Mononuclear cell (primary cell): ENCODE measurements at regions not wholly inside any gene's neighbourhood (a gene's known extent, or its start where the extent isn't known, plus 50 kb on each side); places are given as distances from the start of the nearest gene placed in this dataset.
"Not testable (repeated sequence)": the region's sequence is repeated elsewhere in the genome, so short reads cannot be mapped to it uniquely, and the experiment has no call there.

Experiments used
- H3K27me3 ChIP-seq: 2 replicates; pipeline ENCODE4 v1.6.0; 2011; ENCODE audit warnings: low read length, control low read depth; ENCODE audit not compliant: insufficient read depth
- H3K4me1 ChIP-seq: 2 replicates; pipeline ENCODE4 v1.5.1; 2011; ENCODE audit warnings: mild to moderate bottlenecking, low read length, control low read depth; ENCODE audit not compliant: insufficient read depth
- H3K4me3 ChIP-seq: 2 replicates; pipeline ENCODE4 v1.5.1; 2011; ENCODE audit warnings: mild to moderate bottlenecking, low read length, moderate library complexity
- H3K9me3 ChIP-seq: 2 replicates; pipeline ENCODE4 v1.5.1; 2011; ENCODE audit warnings: low read depth, mild to moderate bottlenecking, control low read depth, low read length

GRCh38 chrX:40788698-40789097 lies 53.4 kb upstream of the MED14 start:
- not testable (repeated sequence) for H3K27me3 ChIP-seq, H3K4me3 ChIP-seq, H3K4me1 ChIP-seq, H3K9me3 ChIP-seq

DNA sequence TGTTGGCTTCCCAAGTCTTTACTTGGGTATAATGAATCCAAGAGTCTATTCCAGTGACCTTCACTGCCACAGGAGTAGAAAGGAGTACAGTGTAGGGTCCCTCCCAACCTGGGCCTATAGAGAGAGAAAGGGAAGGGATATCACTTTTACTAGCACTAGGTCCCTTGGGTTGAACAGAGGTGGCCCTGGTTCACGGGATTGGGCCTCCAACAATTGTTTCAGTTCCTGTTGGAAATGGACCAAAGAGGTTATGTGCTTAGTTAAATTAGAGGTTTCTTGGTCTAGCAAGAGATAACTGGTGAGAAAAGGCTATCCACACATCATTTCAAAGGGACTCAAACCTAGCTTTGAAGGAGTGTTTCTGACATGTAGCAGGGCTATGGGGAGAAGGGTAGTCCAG lies 57.1 kb upstream of the MED14 start:
- no peaks in the 10 kb centered on the region for H3K27me3 ChIP-seq
- H3K4me3 ChIP-seq, result no peak overlapping the region
- no peaks in the 10 kb centered on the region for H3K4me1 ChIP-seq
- no peaks in the 10 kb centered on the region for H3K9me3 ChIP-seq

GRCh38 chrX:40794829-40795130 lies 59.4 kb upstream of the MED14 start:
- not testable (repeated sequence) for H3K27me3 ChIP-seq, H3K4me3 ChIP-seq, H3K4me1 ChIP-seq, H3K9me3 ChIP-seq

DNA sequence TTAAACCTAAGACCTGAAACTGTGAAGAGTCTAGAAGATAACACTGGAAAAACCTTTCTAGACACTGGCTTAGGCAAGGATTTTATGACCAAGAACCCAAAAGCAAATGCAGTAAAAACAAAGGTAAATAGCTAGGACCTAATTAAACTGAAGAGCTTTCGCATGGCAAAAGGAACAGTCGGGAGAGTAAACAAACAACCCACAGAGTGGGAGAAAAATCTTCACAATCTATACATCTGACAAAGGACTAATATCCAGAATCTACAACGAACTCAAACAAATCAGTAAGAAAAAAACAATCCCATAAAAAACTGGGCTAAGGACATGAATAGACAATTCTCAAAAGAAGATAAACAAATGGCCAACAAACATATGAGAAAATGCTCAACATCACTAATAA lies 64.4 kb upstream of the MED14 start:
- not testable (repeated sequence) for H3K4me3 ChIP-seq, H3K27me3 ChIP-seq, H3K4me1 ChIP-seq, H3K9me3 ChIP-seq

DNA sequence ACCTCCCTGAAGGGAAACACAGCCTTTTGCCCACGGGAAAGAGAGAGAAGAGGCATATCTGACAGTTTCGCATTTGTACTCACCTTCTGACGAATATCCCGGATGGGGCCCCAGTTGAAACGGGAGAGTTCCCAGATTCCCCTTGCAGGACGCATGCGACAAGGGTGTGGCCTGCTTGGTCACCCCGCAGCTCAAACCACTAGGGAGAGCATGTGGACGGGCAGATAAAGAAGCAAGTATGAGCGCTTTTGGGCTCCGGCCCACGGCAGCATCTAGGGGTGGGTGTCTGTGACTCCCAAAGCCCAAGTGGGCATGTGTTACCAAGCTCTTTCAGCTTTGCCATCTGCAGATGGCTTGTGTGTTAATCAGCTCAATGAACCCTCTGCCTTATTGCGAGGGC lies 70.1 kb upstream of the MED14 start:
- H3K4me3 ChIP-seq, result no peak overlapping the region
- H3K9me3 ChIP-seq, result no peaks in the 10 kb centered on the region
- no peaks in the 10 kb centered on the region for H3K27me3 ChIP-seq
- no peaks in the 10 kb centered on the region for H3K4me1 ChIP-seq

DNA sequence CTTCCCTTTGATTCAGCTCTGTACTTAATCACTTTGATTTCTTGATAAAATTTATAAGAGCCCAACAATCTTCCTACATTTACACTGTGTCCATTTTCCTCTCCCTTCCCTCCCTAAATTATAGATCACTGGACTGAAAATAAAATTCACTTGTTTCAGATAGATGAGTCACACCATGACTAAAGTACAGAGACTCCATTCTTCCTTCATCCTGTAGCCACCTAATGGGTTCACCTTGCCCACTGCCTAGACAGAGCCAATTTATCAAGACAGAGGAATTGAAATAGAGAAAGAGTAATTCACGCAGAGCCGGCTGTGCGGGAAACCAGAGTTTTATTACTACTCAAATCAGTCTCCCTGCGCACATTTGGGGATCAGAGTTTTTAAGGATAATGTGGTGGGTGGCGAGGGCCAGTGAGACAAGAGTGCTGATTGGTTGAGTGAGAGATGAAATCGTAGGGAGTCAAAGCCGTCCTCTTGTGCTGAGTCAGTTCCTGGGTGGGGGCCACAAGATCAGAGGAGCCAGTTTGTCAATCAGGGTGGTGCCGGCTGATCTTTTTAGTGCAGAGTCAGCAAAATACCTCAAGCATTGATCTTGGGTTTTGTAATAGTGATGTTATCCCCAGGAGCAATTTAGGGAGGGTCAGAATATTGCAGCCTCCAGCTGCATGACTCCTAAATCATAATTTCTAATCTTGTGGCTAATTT lies 71.3 kb upstream of the MED14 start:
- no peaks in the 10 kb centered on the region for H3K9me3 ChIP-seq
- no peaks in the 10 kb centered on the region for H3K27me3 ChIP-seq
- H3K4me1 ChIP-seq, result no peaks in the 10 kb centered on the region
- no peak overlapping the region for H3K4me3 ChIP-seq

GRCh38 chrX:40807384-40807783 lies 72.0 kb upstream of the MED14 start:
- H3K4me1 ChIP-seq, result no peaks in the 10 kb centered on the region
- no peaks in the 10 kb centered on the region for H3K27me3 ChIP-seq
- no peaks in the 10 kb centered on the region for H3K9me3 ChIP-seq
- no peak overlapping the region for H3K4me3 ChIP-seq

- Histone ChIP-seq H3K4me3 (no peak overlapping the region), H3K4me1 (no peaks in the 10 kb centered on the region), H3K27me3 (no peaks in the 10 kb centered on the region), H3K9me3 (no peaks in the 10 kb centered on the region)
Measured at GRCh38 chrX:40808203-40808602, 72.9 kb upstream of the MED14 start.

- H3K27me3 ChIP-seq, result no peaks in the 10 kb centered on the region
- H3K9me3 ChIP-seq, result no peaks in the 10 kb centered on the region
- no peak overlapping the region for H3K4me3 ChIP-seq
- no peaks in the 10 kb centered on the region for H3K4me1 ChIP-seq
Measured at GRCh38 chrX:40809210-40809609, 73.9 kb upstream of the MED14 start.

DNA sequence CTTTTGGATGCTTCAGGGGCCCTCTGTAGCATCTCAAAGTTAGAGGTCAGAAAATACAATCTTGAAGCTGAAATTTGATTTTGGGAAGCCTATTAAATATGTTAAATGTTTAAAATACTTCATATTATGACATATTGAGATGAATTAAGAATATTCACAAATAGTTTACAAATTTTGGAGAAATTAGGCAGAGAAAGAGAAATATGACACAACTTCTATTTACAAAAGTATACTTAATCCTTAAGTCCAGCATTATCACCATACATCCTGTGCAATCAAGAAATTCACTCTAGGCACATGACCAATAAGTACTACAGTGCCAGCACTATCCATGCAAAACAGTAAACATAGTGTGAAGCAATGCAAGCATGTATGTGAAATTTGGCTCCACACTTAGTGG lies 79.7 kb upstream of the MED14 start:
- H3K4me3 ChIP-seq, H3K9me3 ChIP-seq, H3K4me1 ChIP-seq, H3K27me3 ChIP-seq: not testable (repeated sequence)

- no peaks in the 10 kb centered on the region for H3K9me3 ChIP-seq
- H3K4me3 ChIP-seq, result no peak overlapping the region
- no peaks in the 10 kb centered on the region for H3K4me1 ChIP-seq
Measured at GRCh38 chrX:40816906-40817305, 81.6 kb upstream of the MED14 start.

DNA sequence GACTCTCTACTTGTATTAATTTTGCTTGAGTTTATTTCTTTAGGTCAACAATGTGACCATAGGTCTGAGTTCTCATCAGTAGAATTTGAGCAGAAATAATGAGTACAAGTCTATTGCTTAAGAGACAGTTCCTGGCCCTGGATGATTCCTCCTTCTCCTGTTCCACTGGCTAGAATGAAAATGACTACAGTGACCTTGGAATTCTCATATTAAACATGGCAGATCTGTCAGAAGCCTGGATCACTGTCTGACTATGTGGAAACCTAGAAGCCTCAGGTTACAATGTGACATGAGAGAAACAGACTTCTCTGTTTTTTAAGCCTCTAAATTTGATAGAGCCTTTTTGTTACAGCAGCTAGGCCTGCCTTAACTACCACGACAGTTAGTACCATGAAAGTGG lies 82.9 kb upstream of the MED14 start:
- H3K9me3 ChIP-seq, result no peaks in the 10 kb centered on the region
- H3K27me3 ChIP-seq, result no peaks in the 10 kb centered on the region
- no peaks in the 10 kb centered on the region for H3K4me1 ChIP-seq
- no peak overlapping the region for H3K4me3 ChIP-seq

More at GRCh38 chrX:40816906-40817305, 81.6 kb upstream of the MED14 start:
- H3K27me3 ChIP-seq, result no peaks in the 10 kb centered on the region

DNA sequence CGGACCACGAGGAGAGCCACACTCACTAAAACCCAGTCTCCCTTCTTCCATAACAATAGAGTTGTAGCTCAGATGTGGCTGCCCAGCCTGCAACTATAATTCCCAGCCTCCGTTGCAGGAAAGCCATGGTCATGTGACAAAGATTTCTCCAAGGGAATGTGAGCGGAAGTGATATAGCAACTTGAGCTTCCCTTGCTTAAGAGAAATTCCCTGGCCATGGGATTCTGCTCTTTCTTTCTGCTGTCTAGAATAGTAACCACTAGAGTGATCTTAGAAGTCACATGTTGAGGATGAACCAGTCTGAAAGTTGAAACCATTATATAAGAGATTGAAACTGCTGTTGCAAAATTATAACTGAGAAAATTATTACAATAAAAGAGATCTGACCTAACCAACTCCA lies 86.4 kb upstream of the MED14 start:
- Histone ChIP-seq H3K27me3 (no peaks in the 10 kb centered on the region), H3K9me3 (no peaks in the 10 kb centered on the region), H3K4me3 (no peak overlapping the region), H3K4me1 (no peaks in the 10 kb centered on the region)

DNA sequence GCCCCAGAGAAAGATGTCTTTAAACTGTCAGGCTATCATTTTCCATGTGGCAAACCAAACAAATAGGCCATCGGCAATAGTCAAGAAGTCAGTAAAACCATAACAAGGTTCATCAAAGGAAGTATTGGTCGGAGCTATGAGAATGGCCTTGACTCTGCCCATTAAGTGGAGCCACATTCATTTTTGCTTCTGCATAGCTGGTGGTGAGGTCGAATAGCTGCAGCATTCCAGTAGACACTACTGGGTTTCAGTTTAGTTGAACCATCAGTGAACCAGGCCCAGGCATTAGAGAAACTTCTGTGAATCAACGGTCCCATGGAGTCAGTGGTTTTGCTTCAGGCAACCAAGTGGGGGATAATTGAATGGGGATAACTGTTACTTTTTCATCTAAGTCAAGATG lies 92.0 kb upstream of the MED14 start:
- Histone ChIP-seq H3K27me3 (no peaks in the 10 kb centered on the region), H3K4me3 (no peak overlapping the region), H3K4me1 (no peaks in the 10 kb centered on the region), H3K9me3 (no peaks in the 10 kb centered on the region)

- no peaks in the 10 kb centered on the region for H3K27me3 ChIP-seq
- no peak overlapping the region for H3K4me3 ChIP-seq
- no peaks in the 10 kb centered on the region for H3K4me1 ChIP-seq
- H3K9me3 ChIP-seq, result no peaks in the 10 kb centered on the region
Measured at GRCh38 chrX:40831750-40832149, 96.4 kb upstream of the MED14 start.

DNA sequence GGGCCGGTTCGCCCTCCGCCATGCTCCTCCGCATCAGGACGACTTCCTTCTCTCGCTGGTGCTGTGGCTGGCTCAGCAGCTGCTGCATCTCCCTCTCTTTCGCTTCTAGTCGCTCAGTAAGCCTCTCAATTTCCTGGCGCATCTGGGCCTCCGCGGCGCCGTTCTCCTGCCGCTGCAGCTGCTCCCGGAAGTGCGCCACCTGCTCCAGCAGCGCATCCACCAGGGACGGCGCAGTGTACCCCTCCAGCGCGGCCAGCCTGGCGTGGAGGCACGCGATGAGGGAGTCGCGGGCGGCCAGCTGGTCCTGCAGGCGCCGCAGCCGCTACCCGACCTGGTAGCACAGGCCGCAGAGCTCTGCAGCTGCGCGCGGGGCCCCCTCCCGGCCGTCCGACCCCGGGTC lies 97.4 kb upstream of the MED14 start:
- H3K4me3 ChIP-seq, result no peak overlapping the region
- no peaks in the 10 kb centered on the region for H3K27me3 ChIP-seq
- no peaks in the 10 kb centered on the region for H3K9me3 ChIP-seq
- H3K4me1 ChIP-seq, result no peaks in the 10 kb centered on the region

GRCh38 chrX:40834225-40834624 lies 98.9 kb upstream of the MED14 start:
- Histone ChIP-seq H3K9me3 (no peaks in the 10 kb centered on the region), H3K27me3 (no peaks in the 10 kb centered on the region), H3K4me1 (no peaks in the 10 kb centered on the region), H3K4me3 (no peak overlapping the region)
